Posterior cingulate gyrus (tissue), 11 donors: ENCODE measurements at regions not wholly inside any gene's neighbourhood (a gene's known extent, or its start where the extent isn't known, plus 50 kb on each side); places are given as distances from the start of the nearest gene placed in this dataset.
"Not testable (repeated sequence)": the region's sequence is repeated elsewhere in the genome, so short reads cannot be mapped to it uniquely, and the experiment has no call there.

Experiments
- DNase-seq, 10 donors: peaks; one replicate each; pipeline versions ENCODE4 v3.0.0 to v3.0.0-alpha.2; 2020 to 2021; ENCODE audit warnings: mixed read lengths in 3 of 10
- intact Hi-C: fragments of 100-400 bp; cut with DNase I; formaldehyde crosslinking; loops from one replicate; pipeline ENCODE4 v1.15.1; 2023

GRCh38 chr12:11446372-11446771 is 51.0 kb upstream of the PRB2 start:
- no peak for DNase-seq
- intact Hi-C loops: no loop called here

DNA sequence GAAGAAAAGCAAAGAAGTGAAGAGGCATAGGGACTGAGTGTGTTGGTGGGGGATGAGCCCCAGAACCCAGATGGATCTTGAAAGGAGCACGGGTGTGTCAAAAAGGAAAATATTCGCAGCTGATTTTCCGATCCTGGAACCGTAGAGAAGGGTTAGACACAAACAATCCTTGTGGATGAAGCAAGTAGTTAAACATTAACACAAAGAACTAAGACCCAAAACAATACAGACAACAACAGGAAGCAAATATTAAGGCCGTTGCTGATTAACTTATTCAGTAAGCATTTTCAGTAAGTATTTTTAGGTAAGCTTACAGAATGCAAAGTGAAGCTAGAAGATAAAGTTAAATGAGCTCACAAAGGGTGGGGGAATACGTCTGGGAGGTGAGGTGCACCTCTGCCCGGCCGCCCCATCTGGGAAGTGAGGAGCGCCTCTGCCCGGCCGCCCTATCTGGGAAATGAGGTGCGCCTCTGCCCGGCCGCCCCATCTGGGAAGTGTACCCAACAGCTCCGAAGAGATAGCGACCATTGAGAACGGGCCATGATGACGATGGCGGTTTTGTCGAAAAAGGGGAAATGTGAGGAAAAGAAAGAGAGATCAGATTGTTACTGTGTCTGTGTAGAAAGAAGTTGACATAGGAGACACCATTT is 62.8 kb upstream of the PRB2 start:
- no peak for DNase-seq
- intact Hi-C loops: no loop called here

DNA sequence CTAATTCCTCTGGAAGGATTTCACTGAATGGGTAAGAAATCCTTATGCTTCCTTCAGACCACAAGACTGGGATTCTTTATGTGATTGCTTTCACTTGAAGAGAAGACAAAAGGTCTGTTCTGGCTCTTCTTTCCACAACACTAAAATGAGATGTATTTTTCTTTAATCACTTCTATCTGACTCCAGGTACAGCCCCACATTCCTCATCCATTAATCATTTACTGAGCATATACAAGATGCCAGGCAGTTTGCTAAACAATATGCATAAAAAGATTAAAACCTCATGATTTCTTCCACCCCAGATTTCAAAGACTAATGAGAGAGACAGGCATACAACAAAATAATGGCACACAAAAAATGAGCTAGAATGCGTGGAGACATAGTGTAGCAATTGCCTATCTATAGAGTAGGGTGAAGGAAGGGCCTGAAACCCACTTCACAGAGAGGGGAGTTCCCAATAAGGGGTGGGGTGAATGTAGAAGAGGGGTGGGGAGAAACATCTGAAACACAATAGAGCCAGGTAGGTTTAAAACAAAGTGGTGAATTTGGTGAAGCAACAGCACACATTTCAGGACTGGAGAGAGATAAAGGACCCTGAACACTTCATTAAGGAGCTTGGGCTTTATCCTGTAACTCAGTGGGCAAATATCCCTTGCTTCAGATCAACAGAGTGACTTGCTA is 65.1 kb upstream of the PRB2 start:
- no peak for DNase-seq

GRCh38 chr12:11461433-11461832 is 66.1 kb upstream of the PRB2 start:
- no peak for DNase-seq
- intact Hi-C loops: no loop called here

More for the DNA sequence above, 65.1 kb upstream of the PRB2 start:
- intact Hi-C loops: no loop called here

DNA sequence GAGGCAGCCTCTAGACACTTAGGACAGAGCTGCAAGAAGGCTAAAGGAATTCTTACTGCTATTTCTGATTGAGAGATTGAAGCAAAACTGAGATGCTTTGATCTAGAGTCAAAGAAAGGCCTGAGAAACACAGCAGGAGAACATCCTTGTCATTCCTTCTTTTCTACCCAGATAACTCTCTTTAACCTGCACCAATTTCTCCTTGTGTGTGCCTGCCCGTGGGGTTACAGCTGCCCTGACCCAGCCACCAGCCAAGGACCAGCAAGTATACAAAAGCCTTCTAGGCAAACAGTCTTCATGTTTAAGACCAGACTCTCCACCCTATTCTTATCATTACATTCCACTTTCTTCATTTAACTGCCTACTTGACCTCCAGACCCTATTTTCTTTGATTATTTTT is 81.7 kb upstream of the PRB2 start:
- no peak for DNase-seq
- intact Hi-C loops: no loop called here

DNA sequence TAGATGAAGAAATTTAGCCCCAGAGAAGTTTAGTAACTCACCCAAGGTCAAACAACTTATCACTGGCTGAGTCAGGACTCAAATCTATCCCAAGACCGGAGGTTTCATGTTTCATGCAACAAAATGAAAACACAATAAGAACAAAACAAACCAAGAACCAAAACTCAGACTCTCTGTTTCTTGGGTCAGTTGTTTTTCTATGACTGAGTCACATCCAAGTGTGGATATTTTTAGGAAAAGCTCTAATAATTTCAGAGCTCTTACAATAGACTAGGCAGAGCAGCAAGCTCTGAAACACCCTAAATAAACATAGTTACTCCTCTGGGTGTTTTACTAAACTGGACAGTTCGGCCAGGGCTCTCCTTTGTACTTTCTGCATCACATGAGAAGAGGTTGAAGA is 87.6 kb upstream of the PRB2 start:
- DNase-seq: no peak
- intact Hi-C loops: no loop called here

GRCh38 chr12:11486623-11487444 is 91.5 kb upstream of the PRB2 start:
- peak in 9 of 10 donors; percentile 40 to 95 (median 72) for DNase-seq
- intact Hi-C loops: no loop called here

GRCh38 chr12:11496157-11496851 is 100.9 kb upstream of the PRB2 start:
- intact Hi-C loops: no loop called here
- DNase-seq: no peak

- intact Hi-C loops: no loop called here
- no peak for DNase-seq
These were observed 102.1 kb upstream of the PRB2 start for GRCh38 chr12:11497438-11497837.

GRCh38 chr12:11497995-11498394 is 102.6 kb upstream of the PRB2 start:
- DNase-seq: no peak
- intact Hi-C loops: no loop called here

DNA sequence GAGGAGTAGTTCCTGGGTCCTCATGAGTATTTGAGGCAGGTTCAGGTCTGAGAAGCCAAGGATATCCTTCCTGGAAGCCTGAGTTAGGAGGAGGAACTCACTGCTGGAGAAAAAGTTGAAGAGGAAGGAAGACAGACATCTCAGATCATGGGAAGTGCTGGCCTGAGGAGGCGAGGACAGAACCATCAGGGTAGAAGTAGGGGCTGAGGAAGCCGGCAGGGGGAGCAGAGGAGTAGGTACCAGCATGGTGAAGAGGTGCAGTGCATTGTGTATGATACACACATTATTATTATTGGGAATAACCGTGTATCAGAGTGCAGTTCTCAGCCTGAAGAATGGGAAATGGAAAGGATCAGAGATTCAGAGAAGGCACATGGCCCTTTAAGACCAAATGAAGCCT is 103.2 kb upstream of the PRB2 start:
- intact Hi-C loops, DNase-seq: not testable (repeated sequence)

DNA sequence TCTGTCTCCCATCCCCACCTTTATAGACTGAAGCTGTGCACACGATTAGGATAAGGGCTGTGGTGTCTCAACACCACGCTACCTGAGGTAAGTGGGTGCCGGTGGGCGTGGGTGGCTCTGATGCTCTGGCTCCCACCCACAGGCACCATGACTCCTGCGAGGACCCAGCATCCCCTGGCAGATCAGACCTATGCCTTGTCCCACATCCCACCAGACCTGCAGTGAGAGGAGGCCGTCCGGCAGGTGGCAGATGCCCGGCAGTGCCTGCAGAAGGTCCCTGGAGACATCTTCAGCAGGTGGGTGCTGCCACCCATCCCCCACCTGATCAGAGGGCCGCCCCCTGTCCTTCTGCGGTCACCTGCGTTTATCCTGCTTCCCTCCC is 104.4 kb upstream of the PRB2 start:
- intact Hi-C loops: no loop called here
- peak in 8 of 10 donors; percentile 22 to 93 (median 56) for DNase-seq

DNA sequence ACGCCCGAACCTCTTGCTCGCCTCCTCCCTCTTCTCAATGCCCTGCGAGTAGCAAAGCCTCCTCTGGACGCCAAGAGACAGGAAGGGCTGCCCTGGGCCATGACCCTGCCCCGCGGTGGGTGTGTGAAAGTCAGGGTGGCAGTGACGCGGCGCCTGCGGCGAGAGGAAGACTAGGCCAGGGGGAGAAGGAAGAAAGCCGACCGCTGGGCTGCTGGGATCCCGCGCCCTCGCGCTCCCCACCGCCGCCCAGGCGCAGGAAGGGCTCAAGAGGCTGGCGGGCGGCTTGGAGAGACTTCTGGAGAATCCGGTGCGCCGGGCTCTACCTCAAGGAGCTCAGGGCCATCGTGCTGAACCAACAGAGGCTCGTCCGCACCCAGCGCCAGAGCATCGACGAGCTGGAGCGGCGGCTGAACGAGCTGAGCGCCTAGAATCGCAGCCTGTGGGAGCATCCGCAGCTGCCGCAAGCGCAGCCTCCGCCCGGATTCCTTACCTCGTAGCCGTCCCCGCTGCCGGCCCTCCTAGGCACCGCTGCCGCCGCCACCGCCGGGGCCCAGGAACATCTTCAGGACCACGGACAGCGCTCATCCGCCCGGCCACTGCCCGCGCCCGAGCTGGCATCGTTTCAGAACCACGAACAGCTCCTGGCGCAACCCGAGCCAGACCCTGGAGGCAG is 105.0 kb upstream of the PRB2 start:
- intact Hi-C loops: no loop called here
- DNase-seq: peak; percentile 60 to 94 (median 74)

DNA sequence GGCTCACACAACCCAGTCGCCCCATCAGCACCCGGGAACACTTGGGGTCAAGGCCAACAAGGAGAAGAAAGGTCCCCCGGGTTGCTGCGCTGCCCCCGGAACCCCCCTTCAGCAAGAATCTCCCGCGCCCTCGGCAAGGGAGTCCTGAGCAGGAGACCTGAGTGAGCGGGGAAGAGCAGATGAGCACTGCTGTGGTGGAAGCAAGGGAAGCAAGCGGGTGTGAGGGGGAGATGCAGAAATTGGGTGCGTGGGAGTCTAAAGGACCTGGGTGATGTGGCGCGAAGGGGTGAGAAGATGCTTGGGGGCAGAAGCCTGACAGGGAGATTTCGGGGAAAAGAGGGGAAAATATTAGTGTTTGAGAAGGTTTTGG is 105.5 kb upstream of the PRB2 start:
- intact Hi-C loops: no loop called here
- no peak for DNase-seq

GRCh38 chr12:11508699-11509098 is 113.3 kb upstream of the PRB2 start:
- intact Hi-C loops: no loop called here
- DNase-seq: peak in 4 of 10 donors; percentile 40 to 85 (median 64)

DNA sequence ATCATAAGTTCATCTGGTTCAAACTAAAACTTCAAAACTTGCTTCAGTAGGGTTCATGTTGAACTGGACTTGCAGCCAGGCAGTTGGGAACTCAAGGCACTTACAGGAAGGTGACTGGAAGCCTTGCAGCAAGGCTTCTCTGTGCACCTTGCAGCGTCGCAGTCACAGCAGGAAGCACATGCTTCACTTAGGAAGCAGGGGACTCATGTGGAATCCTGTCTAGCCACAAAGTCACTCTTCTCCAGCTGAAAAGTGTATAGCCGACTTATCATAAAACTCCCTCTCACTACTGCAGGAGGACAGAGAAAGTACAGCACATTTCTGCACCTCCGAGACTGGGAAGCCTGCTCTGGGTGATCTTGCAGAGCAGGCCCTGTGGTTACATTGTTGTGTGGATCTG is 114.0 kb upstream of the PRB2 start:
- intact Hi-C loops: no loop called here
- DNase-seq: no peak

DNA sequence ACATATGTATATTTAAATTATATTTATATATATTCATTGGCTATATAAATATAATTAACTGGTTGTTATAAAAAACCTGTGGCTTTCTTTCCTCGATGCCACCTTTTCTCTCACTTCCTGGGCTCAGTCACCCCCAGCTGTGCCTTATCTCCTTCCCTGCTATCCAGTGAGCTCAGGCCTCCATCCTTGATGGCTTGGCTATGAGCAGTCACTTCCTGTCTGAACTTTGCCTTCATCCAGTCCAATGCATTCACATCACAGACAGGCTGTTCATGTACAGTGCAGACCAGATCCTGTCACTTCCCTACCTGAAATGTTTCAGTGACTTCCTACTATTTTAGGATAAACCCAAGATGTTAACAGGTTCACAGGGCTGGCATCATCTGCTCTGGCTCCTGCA is 115.3 kb upstream of the PRB2 start:
- DNase-seq: no peak
- intact Hi-C loops: no loop called here

GRCh38 chr12:11513288-11513687 is 117.9 kb upstream of the PRB2 start:
- intact Hi-C loops: no loop called here
- no peak for DNase-seq

DNA sequence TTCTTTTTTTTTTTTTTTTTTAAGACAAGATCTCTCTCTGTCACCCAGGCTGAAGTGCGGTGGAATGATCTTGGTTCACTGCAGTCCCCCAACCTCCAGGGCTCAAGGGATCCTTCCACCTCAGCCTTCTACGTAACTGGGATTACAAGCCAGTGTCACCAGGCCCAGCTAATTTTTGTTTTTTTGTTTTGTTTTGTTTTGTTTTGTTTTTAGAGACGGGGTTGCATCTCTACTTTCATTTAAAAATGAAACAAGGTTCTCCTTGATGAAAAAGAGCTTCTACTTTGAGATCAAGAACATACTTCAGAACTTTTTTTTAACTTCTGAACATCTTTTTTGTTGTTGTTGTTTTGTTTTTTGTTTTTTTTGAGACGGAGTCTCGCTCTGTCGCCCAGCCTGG is 121.7 kb upstream of the PRB2 start:
- no peak for DNase-seq
- intact Hi-C loops: no loop called here

GRCh38 chr12:11524446-11524845 is 125.0 kb upstream of the ETV6 start:
- intact Hi-C loops: no loop called here
- no peak for DNase-seq

DNA sequence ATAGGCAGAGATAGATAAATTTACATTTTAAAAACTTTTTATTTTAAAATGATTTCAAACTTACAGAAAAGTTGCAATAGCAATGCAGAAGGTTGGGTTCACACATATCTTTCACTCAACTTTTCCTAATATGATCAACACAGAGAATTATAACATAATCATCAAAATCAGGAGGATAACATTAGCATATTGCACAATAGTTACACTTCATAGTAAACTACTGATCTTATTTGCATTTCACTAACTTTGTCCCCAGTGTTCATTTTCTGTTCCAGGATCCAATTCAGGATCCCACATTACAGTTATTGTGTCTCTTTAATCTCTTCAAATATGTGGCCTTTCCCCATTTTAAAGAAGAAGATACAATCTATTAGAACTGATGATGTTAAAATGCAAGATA is 115.4 kb upstream of the ETV6 start:
- intact Hi-C loops: no loop called here
- DNase-seq: no peak
